Skeletal muscle tissue (tissue), 3 donors: ENCODE measurements at regions not wholly inside any gene's neighbourhood (a gene's known extent, or its start where the extent isn't known, plus 50 kb on each side); places are given as distances from the start of the nearest gene placed in this dataset.
A peak's percentile ranks its signal among the peaks of the same experiment; 100 is the strongest.

Source experiments
- H3K27ac ChIP-seq: one replicate; pipeline ENCODE4 v1.7.0; 2013; ENCODE audit warnings: mild to moderate bottlenecking, low read depth, low read length, inconsistent platforms
- H3K27me3 ChIP-seq, 3 donors: one replicate each; pipeline ENCODE4 v1.7.0; 2013; ENCODE audit warnings: low read length in 3 of 3; ENCODE audit not compliant: control insufficient read depth in 3 of 3, insufficient read depth in 3 of 3
- H3K36me3 ChIP-seq, 3 donors: one replicate each; pipeline ENCODE4 v1.7.0; 2013; ENCODE audit warnings: low read length in 3 of 3; ENCODE audit not compliant: control insufficient read depth in 3 of 3, insufficient read depth in 3 of 3
- H3K4me1 ChIP-seq, 3 donors: one replicate each; pipeline ENCODE4 v1.7.0; 2013; ENCODE audit warnings: low read length in 3 of 3, mild to moderate bottlenecking in 3 of 3; ENCODE audit not compliant: control insufficient read depth in 3 of 3, insufficient read depth in 3 of 3
- H3K4me3 ChIP-seq, 3 donors: one replicate each; pipeline ENCODE4 v1.7.0; 2013; ENCODE audit warnings: low read length in 3 of 3
- H3K9ac ChIP-seq, 3 donors: one replicate each; pipeline ENCODE4 v1.7.0; 2013; ENCODE audit warnings: low read length in 3 of 3, mild to moderate bottlenecking in 3 of 3, moderate library complexity in 2 of 3, low read depth in 1 of 3
- H3K9me3 ChIP-seq, 3 donors: one replicate each; pipeline ENCODE4 v1.7.0; 2013; ENCODE audit warnings: low read length in 3 of 3; ENCODE audit not compliant: control insufficient read depth in 3 of 3
- donor health status: Osteomylitis.

GRCh38 chr1:8206391-8206790 lies 111.5 kb upstream of the SLC45A1 start:
- H3K4me3 ChIP-seq, result no peak overlapping the region
- peaks cover 9 to 14% (median 13%) of the 10 kb centered on the region in 3 donors for H3K4me1 ChIP-seq
- H3K27me3 ChIP-seq, result no peaks in the 10 kb centered on the region
- H3K9ac ChIP-seq, result no peak overlapping the region
- no peak overlapping the region for H3K27ac ChIP-seq
- H3K9me3 ChIP-seq, result no peaks in the 10 kb centered on the region
- no peaks in the 10 kb centered on the region for H3K36me3 ChIP-seq

- Histone ChIP-seq H3K4me3 (no peak overlapping the region), H3K4me1 (peaks cover 9 to 14% (median 10%) of the 10 kb centered on the region in 3 donors), H3K27ac (no peak overlapping the region), H3K9ac (no peak overlapping the region), H3K9me3 (no peaks in the 10 kb centered on the region), H3K36me3 (no peaks in the 10 kb centered on the region), H3K27me3 (no peaks in the 10 kb centered on the region)
Observed at GRCh38 chr1:8205771-8206170, 112.1 kb upstream of the SLC45A1 start.

GRCh38 chr1:8204826-8205225 lies 113.1 kb upstream of the SLC45A1 start:
- Histone ChIP-seq H3K27me3 (no peaks in the 10 kb centered on the region), H3K9me3 (no peaks in the 10 kb centered on the region), H3K27ac (no peak overlapping the region), H3K36me3 (no peaks in the 10 kb centered on the region), H3K9ac (no peak overlapping the region), H3K4me1 (peaks cover 9 to 14% (median 10%) of the 10 kb centered on the region in 3 donors), H3K4me3 (no peak overlapping the region)

GRCh38 chr1:8203551-8203950 lies 114.4 kb upstream of the SLC45A1 start:
- Histone ChIP-seq H3K27ac (no peak overlapping the region), H3K9me3 (no peaks in the 10 kb centered on the region)

GRCh38 chr1:8203056-8203455 lies 114.9 kb upstream of the SLC45A1 start:
- Histone ChIP-seq H3K9ac (no peak overlapping the region), H3K4me1 (peaks cover 9 to 14% (median 10%) of the 10 kb centered on the region in 3 donors), H3K27ac (peak overlapping the region; percentile 2), H3K9me3 (no peaks in the 10 kb centered on the region), H3K36me3 (no peaks in the 10 kb centered on the region), H3K4me3 (no peak overlapping the region), H3K27me3 (no peaks in the 10 kb centered on the region)

More at GRCh38 chr1:8203551-8203950, 114.4 kb upstream of the SLC45A1 start:
- Histone ChIP-seq H3K4me1 (peaks cover 9 to 14% (median 10%) of the 10 kb centered on the region in 3 donors), H3K4me3 (no peak overlapping the region), H3K27me3 (no peaks in the 10 kb centered on the region), H3K36me3 (no peaks in the 10 kb centered on the region), H3K9ac (no peak overlapping the region)

GRCh38 chr1:8202182-8202905 lies 115.6 kb upstream of the SLC45A1 start:
- Histone ChIP-seq H3K27ac (no peak overlapping the region), H3K27me3 (no peaks in the 10 kb centered on the region), H3K36me3 (no peaks in the 10 kb centered on the region), H3K4me1 (peaks cover 10 to 21% (median 12%) of the 10 kb centered on the region in 3 donors), H3K9ac (peak overlapping the region in 2 of 3 donors; percentile 50 to 65), H3K9me3 (no peaks in the 10 kb centered on the region), H3K4me3 (peak overlapping the region in 2 of 3 donors; percentile 48 to 56)

- Histone ChIP-seq H3K27ac (peak overlapping the region; percentile 12), H3K9ac (peak overlapping the region in 1 of 3 donors; percentile 11), H3K9me3 (no peaks in the 10 kb centered on the region), H3K36me3 (no peaks in the 10 kb centered on the region), H3K27me3 (no peaks in the 10 kb centered on the region), H3K4me1 (peaks cover 10 to 21% (median 12%) of the 10 kb centered on the region in 3 donors), H3K4me3 (no peak overlapping the region)
Observed at GRCh38 chr1:8201331-8201861, 116.5 kb upstream of the SLC45A1 start.

- Histone ChIP-seq H3K9ac (no peak overlapping the region), H3K27me3 (no peaks in the 10 kb centered on the region), H3K27ac (no peak overlapping the region), H3K36me3 (no peaks in the 10 kb centered on the region), H3K4me3 (no peak overlapping the region), H3K9me3 (no peaks in the 10 kb centered on the region), H3K4me1 (peaks cover 10 to 21% (median 12%) of the 10 kb centered on the region in 3 donors)
Observed at GRCh38 chr1:8200317-8201115, 117.4 kb upstream of the SLC45A1 start.

GRCh38 chr1:8198522-8198921 lies 119.4 kb upstream of the SLC45A1 start:
- no peaks in the 10 kb centered on the region for H3K9me3 ChIP-seq
- H3K27ac ChIP-seq, result no peak overlapping the region
- H3K27me3 ChIP-seq, result no peaks in the 10 kb centered on the region
- no peak overlapping the region for H3K4me3 ChIP-seq
- H3K4me1 ChIP-seq, result peaks cover 10 to 21% (median 12%) of the 10 kb centered on the region in 3 donors
- H3K36me3 ChIP-seq, result no peaks in the 10 kb centered on the region
- no peak overlapping the region for H3K9ac ChIP-seq
